ENCODE measurements at regions not wholly inside any gene's neighbourhood (a gene's known extent, or its start where the extent isn't known, plus 50 kb on each side); places are given as distances from the start of the nearest gene placed in this dataset.

DNA sequence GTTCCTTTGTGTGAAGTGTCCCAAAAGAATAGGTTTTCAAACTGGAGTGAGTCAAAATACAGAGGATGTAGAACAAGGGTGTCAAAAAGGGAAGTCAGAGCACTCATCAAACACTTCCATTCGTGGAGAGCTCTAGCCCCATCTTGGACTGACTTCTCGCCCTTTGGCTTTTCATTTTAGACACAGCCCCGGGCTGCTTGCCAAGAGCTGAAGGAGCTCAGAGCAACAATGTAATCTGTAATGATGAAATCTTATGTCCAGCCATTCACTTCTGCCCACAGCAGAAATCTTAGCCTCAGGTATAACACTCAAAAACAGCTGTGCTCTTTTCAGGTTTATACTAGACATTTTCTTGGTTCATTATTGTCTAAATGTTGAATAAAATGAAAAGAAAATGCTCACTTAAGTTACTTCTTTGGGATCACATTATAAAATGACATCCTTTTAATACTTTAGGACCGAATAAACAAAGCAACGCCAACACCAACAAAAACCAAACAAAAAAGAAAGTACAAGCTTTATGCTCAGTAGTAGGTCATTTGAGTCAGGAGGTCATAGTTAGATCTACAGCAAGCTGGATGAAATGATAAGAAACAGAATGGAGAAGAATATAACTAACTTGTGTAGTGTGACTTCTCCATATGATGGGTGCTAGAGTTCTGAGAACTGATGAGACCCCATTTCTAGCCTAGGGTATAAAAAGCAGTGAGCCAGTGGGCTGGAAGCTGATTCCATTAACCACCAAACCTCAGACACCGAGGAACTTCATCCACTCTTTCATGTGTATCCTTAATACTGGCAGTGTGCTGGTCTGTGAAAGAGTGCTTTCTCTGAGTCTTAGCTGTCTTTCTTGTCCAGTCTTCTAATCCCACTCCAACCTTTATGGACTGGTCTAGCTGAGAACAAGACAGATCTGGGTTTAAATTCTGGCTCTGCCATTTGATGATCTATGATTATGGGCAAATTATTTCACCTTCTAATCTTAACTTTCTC, 131.8 kb upstream of the SLC7A14 start (continued):
- TF ChIP-seq RBBP5 (IDR thresholded peaks at IDR 0.05; ENCODE audit: borderline replicate concordance, low read depth, low read length): no peak
- TF ChIP-seq SIRT6 (IDR thresholded peaks at IDR 0.05; ENCODE audit: low read length): no peak
- TF ChIP-seq KDM4A (IDR thresholded peaks at IDR 0.05; ENCODE audit: low read depth, low read length, severe bottlenecking): no peak
- TF ChIP-seq BRCA1 (IDR thresholded peaks at IDR 0.05; ENCODE audit: low read depth, low read length): no peak
- TF ChIP-seq FOSL1 (IDR thresholded peaks at IDR 0.05; ENCODE audit: insufficient read depth, low read depth, low read length): no peak
- TF ChIP-seq MAFK (IDR thresholded peaks at IDR 0.05; ENCODE audit: low read depth, low read length): no peak
